ENCODE measurements at regions not wholly inside any gene's neighbourhood (a gene's known extent, or its start where the extent isn't known, plus 50 kb on each side); places are given as distances from the start of the nearest gene placed in this dataset.

GRCh38 chr11:121870206-121871045 is 245.6 kb downstream of the BLID start:
- H3K9me2 ChIP-seq (replicated peaks; ENCODE audit: insufficient read depth, low read length) = no peaks in the 10 kb centered on the region
- no peaks in the 10 kb centered on the region for H3K79me2 ChIP-seq (ENCODE audit: low read length)
- H3K27me3 ChIP-seq (replicated peaks; ENCODE audit: insufficient read depth, low read length) = no peaks in the 10 kb centered on the region
- no peaks in the 10 kb centered on the region for H3K9me3 ChIP-seq (replicated peaks; ENCODE audit: insufficient read depth, low read length)
- TF ChIP-seq EZH2phosphoT487 (IDR thresholded peaks at IDR 0.05; ENCODE audit: low read length) (no peak), EZH2 (optimal IDR thresholded peaks at IDR 0.05; ENCODE audit: low read depth, low read length) (no peak), CTCF (IDR thresholded peaks at IDR 0.05; ENCODE audit: low read length) (no peak)
- H3K36me3 ChIP-seq (replicated peaks; ENCODE audit: insufficient read depth, low read length) = no peaks in the 10 kb centered on the region
- no peaks in the 10 kb centered on the region for H3F3A ChIP-seq (ENCODE audit: insufficient read depth, low read length)
- H3K4me3 ChIP-seq (ENCODE audit: low read length) = no peak overlapping the region
- no peak overlapping the region for H3K4me2 ChIP-seq (ENCODE audit: low read depth, low read length)
- H4K20me1 ChIP-seq (ENCODE audit: insufficient read depth, low read length) = no peaks in the 10 kb centered on the region
- H3K9ac ChIP-seq (ENCODE audit: low read length) = no peak overlapping the region
- no peak overlapping the region for H3K27ac ChIP-seq (ENCODE audit: low read length)
- DNase-seq = no peak
- no peak overlapping the region for H2AFZ ChIP-seq (ENCODE audit: low read length)
- no peaks in the 10 kb centered on the region for H3K4me1 ChIP-seq (ENCODE audit: low read length)

- TF ChIP-seq EZH2phosphoT487 (IDR thresholded peaks at IDR 0.05; ENCODE audit: low read length) (no peak), CTCF (IDR thresholded peaks at IDR 0.05; ENCODE audit: low read length) (no peak), EZH2 (optimal IDR thresholded peaks at IDR 0.05; ENCODE audit: low read depth, low read length) (no peak)
- H2AFZ ChIP-seq (ENCODE audit: low read length) = no peak overlapping the region
These were observed 246.5 kb downstream of the BLID start for GRCh38 chr11:121869478-121869877.

DNA sequence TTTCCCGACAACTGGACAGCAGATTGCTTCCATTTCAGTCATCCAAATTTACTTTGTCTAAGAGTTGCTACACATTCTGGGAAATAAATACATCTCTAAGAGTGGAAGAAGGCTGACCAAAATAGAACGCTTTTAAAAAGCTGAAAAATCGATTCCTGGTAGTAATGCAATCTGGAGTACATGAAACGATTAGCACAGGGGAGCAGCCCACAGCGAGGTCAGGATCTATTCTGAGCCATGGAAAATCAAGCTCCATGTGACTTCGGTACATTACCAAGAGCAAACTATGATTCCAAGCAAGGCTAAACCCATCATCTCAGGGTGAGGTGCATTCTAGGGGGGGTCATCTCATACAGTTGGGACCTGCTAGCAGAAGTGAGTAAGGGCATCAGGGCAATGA is 249.3 kb downstream of the BLID start:
- no peak overlapping the region for H3K9ac ChIP-seq (ENCODE audit: low read length)
- H3K9me3 ChIP-seq (replicated peaks; ENCODE audit: insufficient read depth, low read length) = no peaks in the 10 kb centered on the region
- H3K4me2 ChIP-seq (ENCODE audit: low read depth, low read length) = no peak overlapping the region
- no peaks in the 10 kb centered on the region for H3K36me3 ChIP-seq (replicated peaks; ENCODE audit: insufficient read depth, low read length)
- H2AFZ ChIP-seq (ENCODE audit: low read length) = no peak overlapping the region
- H4K20me1 ChIP-seq (ENCODE audit: insufficient read depth, low read length) = no peaks in the 10 kb centered on the region
- TF ChIP-seq EZH2phosphoT487 (IDR thresholded peaks at IDR 0.05; ENCODE audit: low read length) = no peak
- TF ChIP-seq CTCF (IDR thresholded peaks at IDR 0.05; ENCODE audit: low read length) = no peak
- TF ChIP-seq EZH2 (optimal IDR thresholded peaks at IDR 0.05; ENCODE audit: low read depth, low read length) = no peak
- no peak overlapping the region for H3K4me3 ChIP-seq (ENCODE audit: low read length)
- no peaks in the 10 kb centered on the region for H3K4me1 ChIP-seq (ENCODE audit: low read length)
- H3K79me2 ChIP-seq (ENCODE audit: low read length) = no peaks in the 10 kb centered on the region
- no peaks in the 10 kb centered on the region for H3K27me3 ChIP-seq (replicated peaks; ENCODE audit: insufficient read depth, low read length)
- H3F3A ChIP-seq (ENCODE audit: insufficient read depth, low read length) = no peaks in the 10 kb centered on the region
- no peak for DNase-seq
- H3K27ac ChIP-seq (ENCODE audit: low read length) = no peak overlapping the region
- no peaks in the 10 kb centered on the region for H3K9me2 ChIP-seq (replicated peaks; ENCODE audit: insufficient read depth, low read length)

More at GRCh38 chr11:121869478-121869877, 246.5 kb downstream of the BLID start:
- Histone ChIP-seq H3K9ac (ENCODE audit: low read length) (no peak overlapping the region), H4K20me1 (ENCODE audit: insufficient read depth, low read length) (no peaks in the 10 kb centered on the region), H3K4me1 (ENCODE audit: low read length) (no peaks in the 10 kb centered on the region), H3K79me2 (ENCODE audit: low read length) (no peaks in the 10 kb centered on the region), H3K9me3 (replicated peaks; ENCODE audit: insufficient read depth, low read length) (no peaks in the 10 kb centered on the region), H3K27me3 (replicated peaks; ENCODE audit: insufficient read depth, low read length) (no peaks in the 10 kb centered on the region), H3F3A (ENCODE audit: insufficient read depth, low read length) (no peaks in the 10 kb centered on the region), H3K9me2 (replicated peaks; ENCODE audit: insufficient read depth, low read length) (no peaks in the 10 kb centered on the region), H3K4me3 (ENCODE audit: low read length) (no peak overlapping the region), H3K4me2 (ENCODE audit: low read depth, low read length) (no peak overlapping the region), H3K36me3 (replicated peaks; ENCODE audit: insufficient read depth, low read length) (no peaks in the 10 kb centered on the region), H3K27ac (ENCODE audit: low read length) (no peak overlapping the region)
- no peak for DNase-seq
